ENCODE measurements at regions not wholly inside any gene's neighbourhood (a gene's known extent, or its start where the extent isn't known, plus 50 kb on each side); places are given as distances from the start of the nearest gene placed in this dataset.
A peak's percentile ranks its signal among the peaks of the same experiment; 100 is the strongest.

DNA sequence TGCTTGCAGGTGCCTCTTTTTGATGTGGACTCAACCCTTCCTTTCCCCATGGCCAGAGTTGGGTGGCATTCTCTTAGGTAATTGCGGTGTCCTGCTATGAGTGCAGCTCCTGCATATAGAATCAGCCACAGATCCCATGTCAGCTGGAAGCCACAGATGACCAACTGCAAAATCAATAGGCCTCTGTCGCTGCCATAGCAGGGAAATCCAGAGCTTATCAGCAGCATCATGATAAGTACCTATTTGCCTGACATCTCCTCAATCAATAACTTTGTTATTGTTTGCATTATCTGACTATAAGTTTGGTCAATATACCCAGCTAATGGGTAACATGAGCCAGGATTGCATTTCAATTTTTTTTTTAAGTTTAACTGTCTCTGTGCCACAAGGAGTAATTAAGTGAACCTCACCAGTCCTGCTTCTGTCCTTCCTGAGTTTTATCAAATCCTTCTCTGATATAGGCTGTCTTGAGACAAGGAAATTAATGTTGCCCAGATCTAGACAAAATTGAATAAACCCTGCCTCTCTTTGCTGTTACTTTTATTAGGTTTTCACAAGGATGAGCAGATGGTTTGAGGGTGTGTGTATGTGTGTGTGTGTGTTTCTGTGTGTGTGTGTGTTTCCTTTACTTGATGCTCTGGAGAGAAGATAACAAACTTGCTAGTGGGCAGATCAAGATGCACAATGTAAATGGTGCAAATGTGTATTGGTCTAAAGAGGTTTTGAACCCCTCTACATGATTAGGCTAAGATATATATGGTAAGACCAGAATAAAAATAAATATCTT lies 59.6 kb upstream of the CREB1 start:
- Histone ChIP-seq H3K4me3 (replicated peaks; ENCODE audit: low read depth, low read length) (no peak overlapping the region), H3K36me3 (ENCODE audit: control insufficient read depth, insufficient read depth, low read length) (no peaks in the 10 kb centered on the region), H3K27me3 (replicated peaks; ENCODE audit: control insufficient read depth, insufficient read depth, low read length) (no peaks in the 10 kb centered on the region)
- TF ChIP-seq, protein P1, sequence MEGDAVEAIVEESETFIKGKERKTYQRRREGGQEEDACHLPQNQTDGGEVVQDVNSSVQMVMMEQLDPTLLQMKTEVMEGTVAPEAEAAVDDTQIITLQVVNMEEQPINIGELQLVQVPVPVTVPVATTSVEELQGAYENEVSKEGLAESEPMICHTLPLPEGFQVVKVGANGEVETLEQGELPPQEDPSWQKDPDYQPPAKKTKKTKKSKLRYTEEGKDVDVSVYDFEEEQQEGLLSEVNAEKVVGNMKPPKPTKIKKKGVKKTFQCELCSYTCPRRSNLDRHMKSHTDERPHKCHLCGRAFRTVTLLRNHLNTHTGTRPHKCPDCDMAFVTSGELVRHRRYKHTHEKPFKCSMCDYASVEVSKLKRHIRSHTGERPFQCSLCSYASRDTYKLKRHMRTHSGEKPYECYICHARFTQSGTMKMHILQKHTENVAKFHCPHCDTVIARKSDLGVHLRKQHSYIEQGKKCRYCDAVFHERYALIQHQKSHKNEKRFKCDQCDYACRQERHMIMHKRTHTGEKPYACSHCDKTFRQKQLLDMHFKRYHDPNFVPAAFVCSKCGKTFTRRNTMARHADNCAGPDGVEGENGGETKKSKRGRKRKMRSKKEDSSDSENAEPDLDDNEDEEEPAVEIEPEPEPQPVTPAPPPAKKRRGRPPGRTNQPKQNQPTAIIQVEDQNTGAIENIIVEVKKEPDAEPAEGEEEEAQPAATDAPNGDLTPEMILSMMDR (IDR thresholded peaks at IDR 0.05; ENCODE audit: insufficient read depth, low read length, poor library complexity, severe bottlenecking): no peak
- DNase-seq (ENCODE audit: extremely low read depth, insufficient read length): no peak

DNA sequence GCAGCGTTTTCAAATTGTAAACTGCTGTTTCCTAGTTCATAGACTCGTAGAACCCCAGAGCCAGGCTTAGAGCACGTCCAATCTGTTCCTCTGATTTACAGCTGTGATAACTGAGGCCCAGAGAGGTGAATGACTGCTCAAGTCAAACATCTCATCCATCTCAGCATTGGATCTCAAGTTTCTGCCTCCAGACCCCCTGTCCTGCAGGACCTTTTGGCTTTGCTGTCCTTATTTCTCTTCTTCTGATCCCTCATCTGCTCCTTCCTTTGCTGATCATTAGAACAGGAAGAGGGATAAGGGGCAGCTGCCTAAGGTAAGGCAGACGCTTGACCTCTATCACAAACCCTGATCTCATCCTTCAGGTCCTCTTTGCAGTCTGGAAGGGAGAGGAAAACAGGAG lies 58.5 kb upstream of the CREB1 start:
- Histone ChIP-seq H3K36me3 (ENCODE audit: control insufficient read depth, insufficient read depth, low read length) (no peaks in the 10 kb centered on the region), H3K27me3 (replicated peaks; ENCODE audit: control insufficient read depth, insufficient read depth, low read length) (no peaks in the 10 kb centered on the region), H3K4me3 (replicated peaks; ENCODE audit: low read depth, low read length) (no peak overlapping the region)
- no peak for DNase-seq (ENCODE audit: extremely low read depth, insufficient read length)
- TF ChIP-seq, protein P1 (IDR thresholded peaks at IDR 0.05; ENCODE audit: insufficient read depth, low read length, poor library complexity, severe bottlenecking): no peak

DNA sequence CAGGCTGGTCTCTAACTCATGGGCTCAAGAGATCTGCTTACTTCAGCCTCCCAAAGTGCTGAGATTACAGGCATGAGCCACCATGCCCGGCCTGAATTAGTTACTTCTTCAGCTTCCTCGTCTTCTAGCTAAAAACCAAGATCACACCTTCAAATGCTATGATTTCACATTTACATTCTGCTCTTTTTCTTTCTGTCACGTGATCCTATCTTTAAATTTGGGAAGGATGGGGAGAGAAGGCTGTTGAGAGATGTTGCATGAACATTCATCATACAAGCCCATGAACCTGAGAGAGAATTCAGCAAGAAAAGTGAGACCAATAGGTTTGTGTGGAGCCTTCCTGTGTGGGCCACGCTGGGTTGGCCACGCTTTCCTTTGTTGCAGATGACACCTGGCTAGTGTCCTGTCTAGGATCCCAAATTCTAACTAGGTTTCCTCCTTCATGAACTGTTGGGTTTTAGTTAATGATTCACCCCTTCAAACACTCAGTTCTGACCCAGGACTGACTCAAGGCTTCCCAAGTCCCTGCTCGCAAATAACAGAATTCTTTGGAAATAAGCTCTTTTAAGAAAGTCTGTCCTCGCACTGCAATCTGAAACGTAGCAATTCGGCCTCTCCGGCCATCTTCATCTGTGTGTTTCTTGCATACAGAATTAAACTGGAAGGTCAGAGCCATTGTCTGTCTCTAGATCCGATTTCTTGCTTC lies 57.3 kb upstream of the CREB1 start:
- DNase-seq (ENCODE audit: extremely low read depth, insufficient read length): no peak
- TF ChIP-seq, protein P1 (IDR thresholded peaks at IDR 0.05; ENCODE audit: insufficient read depth, low read length, poor library complexity, severe bottlenecking): no peak
- H3K4me3 ChIP-seq (replicated peaks; ENCODE audit: low read depth, low read length): no peak overlapping the region
- H3K27me3 ChIP-seq (replicated peaks; ENCODE audit: control insufficient read depth, insufficient read depth, low read length): no peaks in the 10 kb centered on the region
- no peaks in the 10 kb centered on the region for H3K36me3 ChIP-seq (ENCODE audit: control insufficient read depth, insufficient read depth, low read length)

DNA sequence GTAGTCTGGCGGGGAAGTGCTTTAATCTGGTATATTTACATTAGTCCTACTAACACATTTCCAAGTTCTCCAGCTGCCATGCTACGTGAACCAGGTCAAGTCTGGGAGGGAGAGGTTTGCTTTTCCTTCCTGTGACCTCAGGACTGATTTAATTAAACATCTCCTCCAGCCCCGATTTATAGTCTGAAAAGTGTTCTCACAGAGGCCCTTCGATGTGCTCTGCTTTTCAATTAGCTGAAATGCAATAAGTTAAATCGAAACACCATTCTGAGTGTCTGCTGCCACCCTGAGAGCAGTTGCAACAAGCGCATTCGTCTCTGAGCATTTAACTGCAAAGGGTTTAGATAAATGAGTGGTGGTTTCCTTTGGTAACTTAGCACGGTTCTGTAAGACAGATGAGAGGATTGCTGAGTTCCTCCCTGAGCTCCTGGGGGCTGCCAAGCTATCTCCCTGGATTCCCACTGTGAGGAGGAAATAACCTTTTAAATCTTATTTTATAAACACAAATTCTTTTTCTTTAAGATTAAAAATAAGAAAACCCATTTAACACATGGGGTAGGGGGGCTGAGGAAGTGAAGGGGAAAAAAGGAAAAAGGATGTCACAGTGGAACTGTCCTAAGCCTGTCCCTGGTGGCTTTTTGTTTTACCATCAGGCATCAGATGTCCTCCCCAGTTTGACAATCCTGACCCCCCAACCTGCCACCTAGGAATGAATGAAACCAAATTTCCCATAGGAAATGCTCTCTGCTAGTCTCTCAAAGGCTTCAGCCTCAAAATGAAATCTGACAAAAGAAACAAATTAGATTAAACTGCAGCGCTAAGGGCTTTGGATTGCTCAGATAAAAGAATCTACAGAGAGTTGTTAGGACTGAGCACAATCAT lies 56.5 kb upstream of the CREB1 start:
- H3K27me3 ChIP-seq (replicated peaks; ENCODE audit: control insufficient read depth, insufficient read depth, low read length): no peaks in the 10 kb centered on the region
- no peaks in the 10 kb centered on the region for H3K36me3 ChIP-seq (ENCODE audit: control insufficient read depth, insufficient read depth, low read length)
- TF ChIP-seq, protein P1 (IDR thresholded peaks at IDR 0.05; ENCODE audit: insufficient read depth, low read length, poor library complexity, severe bottlenecking): peak; percentile 60
- peak; percentile 25 for DNase-seq (ENCODE audit: extremely low read depth, insufficient read length)
- H3K4me3 ChIP-seq (replicated peaks; ENCODE audit: low read depth, low read length): no peak overlapping the region

DNA sequence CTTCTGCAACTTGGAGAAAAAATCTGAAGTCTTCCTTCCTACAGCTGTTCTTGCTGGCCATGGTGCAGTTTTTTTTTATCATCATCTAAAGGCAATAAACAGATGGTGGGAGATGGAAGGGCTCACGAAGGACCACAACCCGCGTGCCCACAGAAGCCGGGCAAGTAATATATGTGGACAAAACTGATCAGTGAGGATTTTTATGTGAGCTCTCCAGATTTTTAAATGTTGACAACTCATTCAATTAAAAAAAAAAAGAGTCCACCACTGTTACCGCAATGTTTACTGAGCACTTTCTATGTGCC lies 55.9 kb upstream of the CREB1 start:
- Histone ChIP-seq H3K4me3 (replicated peaks; ENCODE audit: low read depth, low read length) (no peak overlapping the region), H3K36me3 (ENCODE audit: control insufficient read depth, insufficient read depth, low read length) (no peaks in the 10 kb centered on the region), H3K27me3 (replicated peaks; ENCODE audit: control insufficient read depth, insufficient read depth, low read length) (no peaks in the 10 kb centered on the region)
- TF ChIP-seq, protein P1 (IDR thresholded peaks at IDR 0.05; ENCODE audit: insufficient read depth, low read length, poor library complexity, severe bottlenecking): no peak
- no peak for DNase-seq (ENCODE audit: extremely low read depth, insufficient read length)
